H1 (cell line): ENCODE measurements at regions not wholly inside any gene's neighbourhood (a gene's known extent, or its start where the extent isn't known, plus 50 kb on each side); places are given as distances from the start of the nearest gene placed in this dataset.

ENCODE experiments used
- FOSL1 ChIP-seq: IDR thresholded peaks from 2 replicates; pipeline ENCODE4 v1.6.1; 2011; ENCODE audit warnings: mild to moderate bottlenecking, low read depth, low read length, moderate library complexity; ENCODE audit not compliant: insufficient read depth
- HDAC6 ChIP-seq: IDR thresholded peaks from one replicate; pipeline ENCODE4 v1.7.1; 2012; ENCODE audit warnings: low read depth, mild to moderate bottlenecking, inconsistent platforms, low read length, moderate library complexity
- SAP30 ChIP-seq: fragments of 300-600 bp; sonication (generic); IDR thresholded peaks from 2 replicates; pipeline ENCODE4 v1.7.1; 2012; ENCODE audit warnings: low read length, moderate library complexity, mild to moderate bottlenecking, inconsistent platforms; ENCODE audit not compliant: insufficient read depth, insufficient replicate concordance

GRCh38 chr9:13716601-13717321 is 437.3 kb upstream of the MPDZ start (continued):
- no peak for TF ChIP-seq FOSL1
- TF ChIP-seq SAP30 = no peak
- no peak for TF ChIP-seq HDAC6
